ENCODE measurements at regions not wholly inside any gene's neighbourhood (a gene's known extent, or its start where the extent isn't known, plus 50 kb on each side); places are given as distances from the start of the nearest gene placed in this dataset.
A peak's percentile ranks its signal among the peaks of the same experiment; 100 is the strongest.
"Not testable (repeated sequence)": the region's sequence is repeated elsewhere in the genome, so short reads cannot be mapped to it uniquely, and the experiment has no call there.

DNA sequence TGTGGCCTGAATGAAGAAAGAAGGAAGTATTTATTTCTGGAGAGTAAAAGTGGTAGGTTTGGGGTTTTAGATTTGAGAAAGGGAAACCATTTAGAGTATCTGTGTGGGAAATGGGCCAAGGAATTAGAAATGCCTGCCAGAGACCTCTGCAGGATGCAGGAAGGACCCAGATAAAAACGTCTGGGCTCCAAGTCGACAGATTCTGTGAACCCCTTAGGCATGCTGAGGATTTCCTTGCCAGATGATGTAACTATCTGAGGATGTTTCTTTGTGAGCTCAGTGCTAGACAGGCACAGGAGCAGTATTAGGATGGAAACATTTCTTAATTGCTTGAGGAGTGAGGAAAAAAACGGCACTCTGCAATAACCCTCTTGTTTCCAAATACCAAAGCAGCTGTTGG lies 251.8 kb upstream of the DMRT1 start:
- DNase-seq (ENCODE audit: low spot score), result no peak

- no peak for DNase-seq (ENCODE audit: low spot score)
These were observed 250.2 kb upstream of the DMRT1 start for GRCh38 chr9:591292-591691.

GRCh38 chr9:592225-592624 lies 249.3 kb upstream of the DMRT1 start:
- DNase-seq (ENCODE audit: low spot score), result no peak

DNA sequence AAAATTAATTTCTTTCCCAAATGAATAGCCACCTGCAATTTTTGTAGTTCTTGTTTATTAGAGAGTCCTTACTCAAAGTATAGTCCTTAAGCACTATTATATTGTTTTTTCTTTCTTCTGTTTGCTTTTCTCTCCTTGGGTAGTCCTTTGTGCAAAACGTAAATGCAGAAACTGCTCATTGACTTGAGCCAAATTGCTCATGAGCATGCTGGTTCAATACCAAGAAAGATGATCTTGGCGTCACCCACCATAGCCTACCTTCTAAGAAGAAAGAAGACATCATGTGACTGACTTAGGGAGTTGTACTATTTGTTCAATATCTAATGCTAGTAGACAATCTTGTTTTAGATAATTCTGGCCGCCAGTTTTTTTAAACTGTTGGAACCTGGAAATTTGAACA lies 248.8 kb upstream of the DMRT1 start:
- DNase-seq (ENCODE audit: low spot score), result no peak

GRCh38 chr9:593809-594208 lies 247.7 kb upstream of the DMRT1 start:
- no peak for DNase-seq (ENCODE audit: low spot score)

GRCh38 chr9:596703-597102 lies 244.8 kb upstream of the DMRT1 start:
- no peak for DNase-seq (ENCODE audit: low spot score)

DNA sequence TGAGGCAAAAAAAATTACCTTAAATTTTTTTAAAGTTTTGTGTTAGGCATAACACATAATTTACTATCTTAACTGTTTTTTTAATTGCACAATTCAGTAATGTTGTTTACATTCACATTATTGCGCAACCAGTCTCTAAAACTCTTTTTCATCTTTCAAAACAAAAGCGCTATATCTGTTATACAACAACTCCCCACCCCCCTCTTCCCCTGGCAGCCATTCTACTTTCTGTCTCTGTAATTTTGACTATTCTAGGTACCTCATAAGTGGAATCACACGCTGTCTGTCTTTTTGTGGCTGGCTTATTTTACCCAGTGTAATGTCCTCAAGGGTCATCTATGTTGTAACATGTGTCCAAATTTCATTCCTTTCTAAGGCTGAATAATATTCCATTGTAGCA lies 241.5 kb upstream of the DMRT1 start:
- no peak for DNase-seq (ENCODE audit: low spot score)

GRCh38 chr9:602716-603115 lies 238.8 kb upstream of the DMRT1 start:
- DNase-seq (ENCODE audit: low spot score), result no peak

- DNase-seq (ENCODE audit: low spot score), result no peak
These were observed 238.4 kb upstream of the DMRT1 start for GRCh38 chr9:603126-603525.

GRCh38 chr9:607417-607816 lies 234.1 kb upstream of the DMRT1 start:
- no peak for DNase-seq (ENCODE audit: low spot score)

DNA sequence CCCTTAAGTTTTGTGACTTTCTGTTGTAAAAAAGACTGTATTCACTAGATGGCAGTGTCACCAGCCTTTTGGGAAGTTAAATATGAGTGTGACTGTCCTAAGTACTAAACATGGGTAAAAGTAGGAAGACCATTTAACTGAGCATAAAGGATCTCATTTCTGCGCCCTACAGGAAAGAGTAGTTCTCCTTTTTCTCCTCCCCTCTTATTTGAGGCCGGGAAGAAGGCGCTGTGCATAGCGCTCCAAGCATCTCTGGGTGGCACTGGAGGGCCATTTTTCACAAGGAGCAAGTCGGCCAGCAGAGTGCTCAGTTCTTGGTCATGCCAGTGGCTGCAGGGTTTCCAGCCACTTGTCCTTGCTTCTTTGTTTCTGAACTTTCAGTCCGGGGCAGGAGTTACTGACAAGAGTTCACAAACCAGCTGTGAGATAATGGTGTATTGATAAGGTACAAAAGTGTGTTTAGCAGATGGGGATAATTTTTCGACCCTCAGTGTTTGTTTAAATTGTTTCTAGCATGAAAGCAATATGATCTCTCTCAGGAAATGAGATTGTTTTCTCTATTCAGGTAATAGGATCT lies 227.6 kb upstream of the DMRT1 start:
- DNase-seq (ENCODE audit: low spot score), result peak; percentile 76

DNA sequence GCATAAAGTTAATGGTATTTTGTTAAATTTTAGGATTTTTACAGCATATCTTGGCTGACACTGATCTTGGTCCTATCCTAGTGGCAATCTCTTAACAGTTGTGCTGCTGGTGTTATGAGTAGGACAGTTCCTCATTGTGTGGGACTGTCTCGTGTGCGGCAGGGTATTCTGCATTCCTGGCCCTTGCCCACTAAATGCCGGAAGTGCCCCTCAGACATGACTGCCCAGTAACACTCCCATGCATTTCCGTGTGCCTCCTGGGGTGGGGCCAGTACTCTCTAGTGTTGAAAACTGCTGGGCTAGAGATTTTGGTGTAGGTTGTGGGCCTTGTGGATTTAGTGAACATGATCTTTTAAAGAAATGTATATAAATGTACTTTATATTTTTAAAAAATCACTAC lies 227.1 kb upstream of the DMRT1 start:
- DNase-seq (ENCODE audit: low spot score), result no peak

- DNase-seq (ENCODE audit: low spot score), result no peak
These were observed 225.7 kb upstream of the DMRT1 start for GRCh38 chr9:615756-616155.

- DNase-seq (ENCODE audit: low spot score), result no peak
These were observed 224.8 kb upstream of the DMRT1 start for GRCh38 chr9:616694-617093.

DNA sequence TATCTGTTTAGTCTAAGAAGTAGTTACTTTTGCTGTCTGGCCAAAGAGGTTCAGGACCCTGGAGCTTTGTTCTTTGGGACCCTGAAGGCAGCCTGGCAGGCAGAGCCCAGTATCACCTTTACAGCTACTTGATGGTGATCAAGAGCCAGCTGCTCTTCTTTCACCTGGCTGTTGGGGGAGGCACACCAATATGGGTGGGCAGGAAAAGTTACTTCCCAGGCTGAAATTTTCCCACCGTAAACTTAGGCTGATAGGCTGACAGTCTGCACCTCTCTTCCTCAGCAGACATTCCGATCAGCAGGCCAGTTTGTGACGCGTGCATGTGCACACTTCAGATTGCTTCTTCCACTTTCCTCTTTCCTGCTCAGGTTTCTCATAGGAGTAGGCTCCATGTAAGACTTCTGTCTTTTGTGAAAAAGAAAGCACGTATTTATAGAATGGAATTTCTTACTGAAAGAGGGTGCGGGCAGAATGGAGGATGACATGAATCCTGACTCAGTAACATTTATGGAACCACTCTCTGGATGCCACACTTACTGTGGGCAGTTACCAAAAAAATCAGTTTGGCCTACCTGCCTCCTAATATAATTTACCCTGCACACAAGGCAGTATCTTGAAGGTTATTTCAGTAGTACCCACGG lies 223.9 kb upstream of the DMRT1 start:
- no peak for DNase-seq (ENCODE audit: low spot score)

- no peak for DNase-seq (ENCODE audit: low spot score)
These were observed 223.0 kb upstream of the DMRT1 start for GRCh38 chr9:618478-618877.

DNA sequence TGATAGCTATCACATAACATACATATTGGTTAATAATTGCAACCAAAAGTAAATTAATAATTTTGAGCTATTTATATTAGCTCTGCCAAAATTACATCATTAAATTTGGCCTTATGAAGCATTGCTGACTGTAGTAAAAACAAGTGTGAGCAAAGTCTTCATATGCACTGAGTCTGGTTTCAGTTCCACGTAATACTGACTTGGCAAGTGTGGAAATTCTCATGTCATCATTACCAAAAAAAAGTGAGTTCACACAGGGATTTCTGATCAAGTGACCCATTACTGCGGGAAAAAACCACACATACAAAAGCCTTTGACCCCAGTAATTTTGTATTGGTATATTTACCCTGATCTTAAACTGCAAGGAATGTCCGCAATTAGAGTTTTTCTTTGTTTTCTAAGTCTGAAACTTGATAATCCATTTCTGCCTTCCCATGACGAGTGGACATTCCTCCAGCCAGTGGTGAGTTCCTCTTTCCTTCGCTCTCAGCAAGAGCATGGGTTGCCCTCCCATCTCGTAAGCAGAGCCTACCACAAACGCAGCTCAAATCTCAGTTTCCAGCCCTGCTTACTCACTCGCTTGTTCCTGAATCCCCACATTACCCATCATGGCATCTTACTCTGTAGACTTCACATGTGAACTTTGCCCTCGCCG lies 220.2 kb upstream of the DMRT1 start:
- DNase-seq (ENCODE audit: low spot score), result no peak

DNA sequence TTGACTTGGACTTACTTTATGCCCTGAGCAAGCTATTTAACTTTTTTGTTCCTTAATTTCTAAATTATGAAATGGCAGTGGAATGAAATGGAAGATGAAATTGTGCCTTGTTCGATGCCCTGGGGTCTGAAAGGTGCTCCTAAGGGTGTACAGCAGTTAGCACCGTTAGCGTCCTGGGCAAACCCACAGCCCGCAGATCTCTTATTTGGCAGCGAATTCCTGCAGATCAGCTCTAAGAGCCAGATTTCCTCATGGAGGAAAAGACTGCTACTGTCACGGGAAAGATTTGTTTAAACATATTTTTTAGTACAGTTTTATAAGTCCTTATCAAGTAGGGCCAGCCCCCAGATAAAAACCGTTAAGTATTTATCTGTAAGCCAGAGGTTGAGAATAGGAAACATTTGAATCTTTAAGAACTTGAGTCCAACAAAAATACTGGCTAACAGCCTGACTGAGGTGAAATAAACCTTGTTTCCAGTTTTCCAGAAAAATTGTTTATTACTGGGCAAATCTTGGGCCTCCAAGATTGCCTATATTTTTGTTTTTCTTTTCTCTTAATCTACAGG lies 216.5 kb upstream of the DMRT1 start:
- no peak for DNase-seq (ENCODE audit: low spot score)

GRCh38 chr9:625613-626012 lies 215.9 kb upstream of the DMRT1 start:
- DNase-seq (ENCODE audit: low spot score), result no peak

GRCh38 chr9:626114-626513 lies 215.4 kb upstream of the DMRT1 start:
- DNase-seq (ENCODE audit: low spot score), result not testable (repeated sequence)

DNA sequence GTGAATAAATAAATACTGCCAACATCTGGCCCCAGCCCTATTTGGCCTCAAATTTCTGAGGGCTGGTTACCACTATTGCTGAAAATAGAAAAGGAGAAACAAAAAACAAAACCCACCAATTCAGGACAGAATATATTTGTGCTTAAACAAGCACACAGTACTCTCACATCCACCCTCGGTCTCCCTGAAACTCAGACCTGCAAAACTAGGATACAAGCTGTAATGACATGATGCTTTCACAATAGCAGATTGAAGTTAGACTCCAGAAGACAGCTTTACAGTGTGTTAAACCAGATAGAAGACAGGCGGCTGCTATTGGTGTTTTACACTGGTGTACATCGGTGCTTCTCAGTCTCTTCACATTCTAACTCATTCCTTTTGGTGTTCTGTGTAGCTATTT lies 214.9 kb upstream of the DMRT1 start:
- no peak for DNase-seq (ENCODE audit: low spot score)

DNA sequence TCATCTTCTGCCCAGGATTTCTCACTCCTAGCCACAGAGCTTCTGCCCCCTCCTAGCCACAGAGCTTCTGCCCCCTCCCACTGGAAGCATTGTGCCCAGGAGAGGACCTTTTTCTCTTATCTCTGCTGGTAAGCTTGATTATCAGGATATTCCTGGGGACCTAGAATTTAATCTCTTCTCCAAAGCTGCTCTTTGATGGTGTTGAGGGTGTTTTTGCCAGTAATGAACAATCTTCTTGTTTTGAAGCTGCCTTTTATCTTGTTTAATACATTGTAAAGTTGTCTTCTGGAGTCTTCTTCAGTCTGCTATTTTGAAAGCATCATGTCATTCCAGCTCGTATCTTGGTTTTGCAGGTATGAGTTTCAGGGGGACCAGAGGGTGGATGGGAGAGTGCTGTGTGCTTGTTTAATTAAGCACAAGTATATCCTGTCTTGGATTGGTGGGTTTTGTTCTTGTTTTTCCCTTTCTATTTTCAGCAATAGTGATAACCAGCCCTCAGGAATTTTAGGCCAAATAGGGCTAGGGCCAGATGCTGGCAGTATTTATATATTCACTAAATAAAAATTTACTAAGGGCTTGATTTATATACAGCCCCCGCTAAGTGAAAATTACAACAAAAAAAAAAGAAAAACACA lies 214.0 kb upstream of the DMRT1 start:
- DNase-seq (ENCODE audit: low spot score), result no peak

DNA sequence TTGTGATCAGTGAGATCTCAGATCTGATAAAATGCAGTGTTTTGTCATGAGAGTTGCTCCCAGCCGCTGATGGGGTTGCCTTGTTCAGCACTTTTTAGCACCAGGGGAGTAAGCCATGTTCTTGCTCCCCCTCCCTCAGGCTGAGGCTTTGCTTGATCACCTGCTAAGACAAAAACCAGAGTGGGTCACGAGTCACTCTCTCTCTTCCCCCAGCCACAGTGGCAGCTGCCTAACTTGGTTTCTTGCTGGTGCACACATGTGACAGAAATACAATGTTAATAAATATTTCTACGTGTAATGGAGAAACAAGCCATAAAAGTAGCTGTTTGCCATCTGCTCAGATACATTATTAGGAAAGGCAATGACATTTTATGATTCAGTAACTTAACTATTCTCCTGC lies 212.4 kb upstream of the DMRT1 start:
- no peak for DNase-seq (ENCODE audit: low spot score)

Measured in ecto neural progenitor cell (in vitro differentiated cells).